Transverse colon (tissue), 4 donors: ENCODE measurements at regions not wholly inside any gene's neighbourhood (a gene's known extent, or its start where the extent isn't known, plus 50 kb on each side); places are given as distances from the start of the nearest gene placed in this dataset.

Source experiments
- CTCF ChIP-seq, 5 experiments: fragments of 200-600 bp in 3 of 5; fragments of 450-650 bp in 2 of 5; sonication (generic) in 3 of 5; IDR thresholded peaks; 1 replicate in 2 of 5; 2 replicates in 3 of 5; pipeline ENCODE4 v1.5.1; 2016 to 2017; ENCODE audit warnings: antibody characterized with exemption in 5 of 5, inconsistent platforms in 3 of 5, mild to moderate bottlenecking in 2 of 5, moderate library complexity in 1 of 5
- EP300 ChIP-seq: sonication (generic); formaldehyde crosslinking; IDR thresholded peaks from one replicate; pipeline ENCODE4 v1.6.1; 2017; ENCODE audit warnings: antibody characterized with exemption, low read depth
- POLR2A ChIP-seq: fragments of 450-650 bp; IDR thresholded peaks from one replicate; pipeline ENCODE4 v1.6.1; 2016; ENCODE audit warnings: antibody characterized with exemption, mild to moderate bottlenecking, moderate library complexity
- POLR2AphosphoS5 ChIP-seq, 3 donors: sonication (generic); formaldehyde crosslinking; IDR thresholded peaks; one replicate each; pipeline ENCODE4 v1.6.1; 2016; ENCODE audit warnings: antibody characterized with exemption in 3 of 3

DNA sequence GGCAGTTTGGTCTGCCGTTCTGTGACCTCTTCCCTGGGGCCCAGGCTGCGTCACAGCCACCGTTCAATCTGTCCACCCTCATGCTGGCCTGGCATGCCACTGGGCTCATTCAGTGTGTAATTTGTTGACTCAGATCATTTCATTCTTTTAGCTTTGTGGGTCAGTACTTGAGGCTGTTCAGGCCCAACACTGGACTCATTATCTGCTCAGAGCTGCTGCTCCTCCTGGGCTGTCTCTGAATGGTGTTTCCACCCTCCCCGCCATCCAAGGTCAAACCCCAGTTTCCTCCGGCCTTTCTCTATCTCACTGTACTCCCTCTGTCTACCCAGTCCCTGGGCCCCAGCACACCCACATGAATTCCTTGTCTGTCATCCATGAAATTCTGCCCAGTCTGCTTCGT lies 152.4 kb upstream of the NCK2 start:
- TF ChIP-seq CTCF (IDR thresholded peaks at IDR 0.05) (no peak), POLR2AphosphoS5 (IDR thresholded peaks at IDR 0.05) (no peak), POLR2A (no peak), EP300 (no peak)
